Thyroid gland (tissue), 4 donors: ENCODE measurements at regions not wholly inside any gene's neighbourhood (a gene's known extent, or its start where the extent isn't known, plus 50 kb on each side); places are given as distances from the start of the nearest gene placed in this dataset.

Experiments
- POLR2A ChIP-seq, 2 donors: fragments of 450-650 bp; IDR thresholded peaks; one replicate each; pipeline ENCODE4 v1.6.1; 2017; ENCODE audit warnings: antibody characterized with exemption in 2 of 2, mild to moderate bottlenecking in 2 of 2, moderate library complexity in 1 of 2
- TF ChIP-seq, protein P1 (sequence below), 6 experiments: fragments of 200-600 bp in 3 of 6; fragments of 450-650 bp in 3 of 6; sonication (generic) in 3 of 6; IDR thresholded peaks; one replicate each; pipeline ENCODE4 v1.5.1; 2016 to 2019; ENCODE audit warnings: antibody characterized with exemption in 6 of 6, mild to moderate bottlenecking in 2 of 6, inconsistent platforms in 1 of 6, moderate library complexity in 1 of 6

GRCh38 chr6:146890172-146890571 is 291.4 kb downstream of the ADGB start:
- TF ChIP-seq, protein P1, sequence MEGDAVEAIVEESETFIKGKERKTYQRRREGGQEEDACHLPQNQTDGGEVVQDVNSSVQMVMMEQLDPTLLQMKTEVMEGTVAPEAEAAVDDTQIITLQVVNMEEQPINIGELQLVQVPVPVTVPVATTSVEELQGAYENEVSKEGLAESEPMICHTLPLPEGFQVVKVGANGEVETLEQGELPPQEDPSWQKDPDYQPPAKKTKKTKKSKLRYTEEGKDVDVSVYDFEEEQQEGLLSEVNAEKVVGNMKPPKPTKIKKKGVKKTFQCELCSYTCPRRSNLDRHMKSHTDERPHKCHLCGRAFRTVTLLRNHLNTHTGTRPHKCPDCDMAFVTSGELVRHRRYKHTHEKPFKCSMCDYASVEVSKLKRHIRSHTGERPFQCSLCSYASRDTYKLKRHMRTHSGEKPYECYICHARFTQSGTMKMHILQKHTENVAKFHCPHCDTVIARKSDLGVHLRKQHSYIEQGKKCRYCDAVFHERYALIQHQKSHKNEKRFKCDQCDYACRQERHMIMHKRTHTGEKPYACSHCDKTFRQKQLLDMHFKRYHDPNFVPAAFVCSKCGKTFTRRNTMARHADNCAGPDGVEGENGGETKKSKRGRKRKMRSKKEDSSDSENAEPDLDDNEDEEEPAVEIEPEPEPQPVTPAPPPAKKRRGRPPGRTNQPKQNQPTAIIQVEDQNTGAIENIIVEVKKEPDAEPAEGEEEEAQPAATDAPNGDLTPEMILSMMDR (IDR thresholded peaks at IDR 0.05), result no peak
- TF ChIP-seq POLR2A (IDR thresholded peaks at IDR 0.05), result no peak
